HFF-Myc (cell line): ENCODE measurements at regions not wholly inside any gene's neighbourhood (a gene's known extent, or its start where the extent isn't known, plus 50 kb on each side); places are given as distances from the start of the nearest gene placed in this dataset.

Experiments used
- DNase-seq: peaks from one replicate; pipeline ENCODE4 v3.0.0-alpha.2; 2011; ENCODE audit warnings: low read depth; ENCODE audit errors: extremely low read depth
- H3K4me3 ChIP-seq: replicated peaks from 2 replicates; pipeline ENCODE4 v1.5.1; 2011; ENCODE audit warnings: low read depth, mild to moderate bottlenecking, control low read depth, low read length
- TF ChIP-seq, protein P1 (sequence below): IDR thresholded peaks from 2 replicates; pipeline ENCODE4 v1.5.1; 2012; ENCODE audit warnings: mild to moderate bottlenecking, low read depth, low read length, control low read depth; ENCODE audit errors: missing control alignments

DNA sequence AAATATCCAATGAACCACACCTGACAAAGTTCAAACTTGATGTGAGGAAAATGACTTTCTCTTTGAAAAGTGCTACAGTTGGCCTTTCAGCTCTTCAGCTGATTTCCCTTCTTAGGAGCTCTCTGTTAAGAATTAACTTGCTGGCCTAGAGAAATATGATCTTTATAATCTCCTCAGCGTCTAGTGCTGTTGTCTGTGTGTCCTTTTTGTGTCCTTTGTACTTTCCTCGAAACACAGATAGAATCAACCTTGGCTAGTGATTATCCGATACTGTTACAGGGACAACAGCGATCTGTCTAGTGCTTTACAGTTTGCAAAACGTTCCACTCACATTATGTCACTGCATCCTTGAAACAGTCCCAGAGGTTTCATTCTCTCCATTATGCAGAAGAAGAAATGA is 162.8 kb upstream of the RMST start:
- H3K4me3 ChIP-seq: no peak overlapping the region
- TF ChIP-seq, protein P1, sequence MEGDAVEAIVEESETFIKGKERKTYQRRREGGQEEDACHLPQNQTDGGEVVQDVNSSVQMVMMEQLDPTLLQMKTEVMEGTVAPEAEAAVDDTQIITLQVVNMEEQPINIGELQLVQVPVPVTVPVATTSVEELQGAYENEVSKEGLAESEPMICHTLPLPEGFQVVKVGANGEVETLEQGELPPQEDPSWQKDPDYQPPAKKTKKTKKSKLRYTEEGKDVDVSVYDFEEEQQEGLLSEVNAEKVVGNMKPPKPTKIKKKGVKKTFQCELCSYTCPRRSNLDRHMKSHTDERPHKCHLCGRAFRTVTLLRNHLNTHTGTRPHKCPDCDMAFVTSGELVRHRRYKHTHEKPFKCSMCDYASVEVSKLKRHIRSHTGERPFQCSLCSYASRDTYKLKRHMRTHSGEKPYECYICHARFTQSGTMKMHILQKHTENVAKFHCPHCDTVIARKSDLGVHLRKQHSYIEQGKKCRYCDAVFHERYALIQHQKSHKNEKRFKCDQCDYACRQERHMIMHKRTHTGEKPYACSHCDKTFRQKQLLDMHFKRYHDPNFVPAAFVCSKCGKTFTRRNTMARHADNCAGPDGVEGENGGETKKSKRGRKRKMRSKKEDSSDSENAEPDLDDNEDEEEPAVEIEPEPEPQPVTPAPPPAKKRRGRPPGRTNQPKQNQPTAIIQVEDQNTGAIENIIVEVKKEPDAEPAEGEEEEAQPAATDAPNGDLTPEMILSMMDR: no peak
- DNase-seq: no peak

DNA sequence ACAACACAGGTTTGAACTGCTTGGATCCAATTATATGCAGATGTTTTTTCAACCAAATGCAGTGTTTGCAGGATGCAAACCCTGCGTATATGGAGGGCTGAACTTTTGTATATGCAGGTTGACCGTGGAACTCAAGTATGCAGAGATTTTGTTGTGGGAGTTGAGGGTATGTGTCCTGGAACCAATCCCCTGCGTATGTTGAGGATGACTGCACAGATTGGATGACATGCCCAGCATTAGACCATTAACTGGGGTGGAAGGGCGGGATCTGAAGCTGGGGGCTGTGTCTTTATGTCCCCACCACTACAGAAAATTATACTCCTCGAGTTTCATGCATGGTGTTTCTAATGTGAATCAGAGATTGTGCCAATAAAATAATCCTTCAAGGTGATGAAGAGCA is 162.2 kb upstream of the RMST start:
- TF ChIP-seq, protein P1: no peak
- DNase-seq: no peak
- H3K4me3 ChIP-seq: no peak overlapping the region

DNA sequence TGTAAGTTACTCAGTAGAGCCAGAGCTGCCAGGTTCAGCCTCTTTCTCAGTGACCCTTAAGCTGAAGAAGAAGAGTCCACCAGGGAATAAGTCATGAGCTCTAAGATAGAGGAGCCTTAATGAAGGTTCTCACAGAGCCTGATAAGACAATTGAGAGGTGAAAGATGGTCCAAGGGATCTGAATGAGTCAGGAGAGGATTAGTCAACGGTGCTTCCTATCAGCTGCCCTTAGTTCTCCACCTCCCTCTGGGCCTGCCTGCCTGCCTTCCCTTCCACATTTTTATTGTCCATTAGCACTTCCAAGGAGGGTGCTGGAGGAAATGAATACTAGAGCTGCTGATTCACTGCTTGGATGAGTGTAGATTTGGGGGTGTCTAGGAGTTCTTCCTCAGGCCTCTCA is 161.7 kb upstream of the RMST start:
- DNase-seq: no peak
- H3K4me3 ChIP-seq: no peak overlapping the region
- TF ChIP-seq, protein P1: no peak

GRCh38 chr12:97301576-97301975 is 161.0 kb upstream of the RMST start:
- DNase-seq: no peak
- H3K4me3 ChIP-seq: no peak overlapping the region
- TF ChIP-seq, protein P1: no peak

GRCh38 chr12:97305651-97306050 is 157.0 kb upstream of the RMST start:
- TF ChIP-seq, protein P1: no peak
- no peak overlapping the region for H3K4me3 ChIP-seq
- DNase-seq: no peak

DNA sequence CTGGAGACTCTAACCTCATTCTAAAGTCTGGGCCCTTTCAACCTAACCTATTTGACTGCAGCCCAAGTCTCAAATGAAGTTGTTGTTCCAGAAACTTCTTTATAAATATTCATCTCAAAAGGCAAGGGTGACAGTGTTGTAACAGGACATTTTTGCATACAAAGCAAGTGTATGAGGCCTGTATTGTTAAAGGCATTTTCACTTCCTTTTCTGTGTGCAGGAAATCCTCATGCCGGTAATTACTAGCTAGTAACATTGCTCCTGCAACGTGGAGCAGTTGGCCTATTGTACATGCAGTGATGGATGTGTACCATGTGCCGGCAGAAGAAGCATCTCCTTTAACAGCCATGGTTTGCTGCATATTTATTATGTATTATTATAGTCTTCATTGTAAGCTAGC is 156.5 kb upstream of the RMST start:
- TF ChIP-seq, protein P1: no peak
- DNase-seq: no peak
- no peak overlapping the region for H3K4me3 ChIP-seq

GRCh38 chr12:97308576-97309198 is 153.9 kb upstream of the RMST start:
- no peak overlapping the region for H3K4me3 ChIP-seq
- TF ChIP-seq, protein P1: peak; percentile 40
- DNase-seq: peak; percentile 6
